Activated CD8-positive, alpha-beta memory T cell treated with anti-CD3 and anti-CD28 coated beads for 4 hours (primary cell): ENCODE measurements at regions not wholly inside any gene's neighbourhood (a gene's known extent, or its start where the extent isn't known, plus 50 kb on each side); places are given as distances from the start of the nearest gene placed in this dataset.

Experiments used
- DNase-seq, 2 donors: peaks; one replicate each; pipeline ENCODE4 v3.0.0-alpha.2; 2020; ENCODE audit warnings: low read depth in 2 of 2

GRCh38 chr12:60042835-60043234, 447.0 kb downstream of the SLC16A7 start:
- no peak for DNase-seq

- DNase-seq, result no peak
These were observed 447.4 kb downstream of the SLC16A7 start for GRCh38 chr12:60043236-60043635.

GRCh38 chr12:60052483-60052882, 456.7 kb downstream of the SLC16A7 start:
- DNase-seq, result no peak

GRCh38 chr12:60059180-60059579, 463.4 kb downstream of the SLC16A7 start:
- DNase-seq, result no peak

- no peak for DNase-seq
These were observed 470.8 kb downstream of the SLC16A7 start for GRCh38 chr12:60066655-60067054.

GRCh38 chr12:60070552-60070951, 474.7 kb downstream of the SLC16A7 start:
- no peak for DNase-seq

GRCh38 chr12:60071759-60072191, 475.9 kb downstream of the SLC16A7 start:
- DNase-seq, result no peak

- DNase-seq, result no peak
These were observed 477.1 kb downstream of the SLC16A7 start for GRCh38 chr12:60072911-60073310.

GRCh38 chr12:60075091-60075490, 479.3 kb downstream of the SLC16A7 start:
- no peak for DNase-seq

GRCh38 chr12:60078026-60078425, 482.2 kb downstream of the SLC16A7 start:
- no peak for DNase-seq

GRCh38 chr12:60093428-60093827, 497.6 kb downstream of the SLC16A7 start:
- no peak for DNase-seq

- no peak for DNase-seq
These were observed 498.6 kb downstream of the SLC16A7 start for GRCh38 chr12:60094436-60094835.

GRCh38 chr12:60096727-60097126, 500.9 kb downstream of the SLC16A7 start:
- no peak for DNase-seq

GRCh38 chr12:60100160-60100559, 504.3 kb downstream of the SLC16A7 start:
- no peak for DNase-seq

GRCh38 chr12:60100852-60101251, 505.0 kb downstream of the SLC16A7 start:
- DNase-seq, result no peak

- no peak for DNase-seq
These were observed 505.9 kb downstream of the SLC16A7 start for GRCh38 chr12:60101715-60102114.

- DNase-seq, result no peak
These were observed 510.4 kb downstream of the SLC16A7 start for GRCh38 chr12:60106214-60106613.

GRCh38 chr12:60107992-60108391, 512.2 kb downstream of the SLC16A7 start:
- no peak for DNase-seq

GRCh38 chr12:60112063-60112462, 516.2 kb downstream of the SLC16A7 start:
- no peak for DNase-seq

- DNase-seq, result no peak
These were observed 516.9 kb downstream of the SLC16A7 start for GRCh38 chr12:60112763-60113162.

- DNase-seq, result no peak
These were observed 518.3 kb downstream of the SLC16A7 start for GRCh38 chr12:60114169-60114568.

GRCh38 chr12:60119327-60119726, 523.5 kb downstream of the SLC16A7 start:
- no peak for DNase-seq

- no peak for DNase-seq
These were observed 524.4 kb downstream of the SLC16A7 start for GRCh38 chr12:60120199-60120598.

- no peak for DNase-seq
These were observed 527.7 kb downstream of the SLC16A7 start for GRCh38 chr12:60123557-60123956.

- no peak for DNase-seq
These were observed 541.7 kb downstream of the SLC16A7 start for GRCh38 chr12:60137513-60137912.
